Astrocyte of the spinal cord (primary cell): ENCODE measurements at regions not wholly inside any gene's neighbourhood (a gene's known extent, or its start where the extent isn't known, plus 50 kb on each side); places are given as distances from the start of the nearest gene placed in this dataset.

Experiments
- DNase-seq: peaks from one replicate; pipeline ENCODE4 v3.0.0; 2011; ENCODE audit warnings: low read depth, low spot score
- H3K4me3 ChIP-seq: 2 replicates; pipeline ENCODE4 v1.5.1; 2011; ENCODE audit warnings: low read depth, mild to moderate bottlenecking, low read length, moderate library complexity
- CTCF ChIP-seq: IDR thresholded peaks from 2 replicates; pipeline ENCODE4 v1.5.1; 2012; ENCODE audit warnings: low read depth, mild to moderate bottlenecking, low read length, inconsistent platforms
- in situ Hi-C: cut with HindIII; loops from 2 replicates; pipeline ENCODE4 v1.10.0; 2017; ENCODE audit warnings: low sequenced_read_pairs

- DNase-seq: no peak
- in situ Hi-C loops: no loop called here
- no peak overlapping the region for H3K4me3 ChIP-seq
- TF ChIP-seq CTCF: no peak
Measured at GRCh38 chr1:115426956-115427355, 88.9 kb upstream of the NGF start.

GRCh38 chr1:115426231-115426771 is 88.3 kb upstream of the NGF start:
- in situ Hi-C loops: no loop called here
- no peak for TF ChIP-seq CTCF
- DNase-seq: peak; percentile 80
- H3K4me3 ChIP-seq: no peak overlapping the region

GRCh38 chr1:115425442-115425841 is 87.4 kb upstream of the NGF start:
- in situ Hi-C loops: no loop called here

GRCh38 chr1:115423776-115424175 is 85.7 kb upstream of the NGF start:
- in situ Hi-C loops: no loop called here
- no peak for DNase-seq
- TF ChIP-seq CTCF: no peak
- no peak overlapping the region for H3K4me3 ChIP-seq

More at GRCh38 chr1:115425442-115425841, 87.4 kb upstream of the NGF start:
- no peak overlapping the region for H3K4me3 ChIP-seq
- no peak for DNase-seq
- TF ChIP-seq CTCF: no peak

- in situ Hi-C loops: no loop called here
- no peak for DNase-seq
- H3K4me3 ChIP-seq: no peak overlapping the region
- no peak for TF ChIP-seq CTCF
Measured at GRCh38 chr1:115419571-115419970, 81.5 kb upstream of the NGF start.

GRCh38 chr1:115413621-115414020 is 75.6 kb upstream of the NGF start:
- in situ Hi-C loops: no loop called here
- DNase-seq: no peak
- H3K4me3 ChIP-seq: no peak overlapping the region
- no peak for TF ChIP-seq CTCF

GRCh38 chr1:115413208-115413607 is 75.2 kb upstream of the NGF start:
- no peak for TF ChIP-seq CTCF
- in situ Hi-C loops: no loop called here
- H3K4me3 ChIP-seq: no peak overlapping the region
- no peak for DNase-seq
